ENCODE measurements at regions not wholly inside any gene's neighbourhood (a gene's known extent, or its start where the extent isn't known, plus 50 kb on each side); places are given as distances from the start of the nearest gene placed in this dataset.

- no peak for TF ChIP-seq EP300 (IDR thresholded peaks at IDR 0.05)
- H3K4me1 ChIP-seq, result no peaks in the 10 kb centered on the region
- H3K27me3 ChIP-seq, result no peaks in the 10 kb centered on the region
- H3K4me3 ChIP-seq, result no peak overlapping the region
- intact Hi-C loops (cut with DNase I), result no loop called here
- no peak overlapping the region for H3K27ac ChIP-seq
- H3K36me3 ChIP-seq, result no peaks in the 10 kb centered on the region
- H3K9me3 ChIP-seq, result no peaks in the 10 kb centered on the region
- DNase-seq, result no peak
- WGBS, 2 donors, result 65 to 85% methylated on average over 2 of the region's 2 CpGs
Measured at GRCh38 chr13:91291078-91291477, 56.4 kb upstream of the MIR17HG start.

GRCh38 chr13:91292630-91293221 is 54.8 kb upstream of the MIR17HG start:
- H3K27me3 ChIP-seq, result no peaks in the 10 kb centered on the region

GRCh38 chr13:91295712-91296410 is 51.6 kb upstream of the MIR17HG start:
- no peak overlapping the region for H3K27ac ChIP-seq
- no peaks in the 10 kb centered on the region for H3K27me3 ChIP-seq
- WGBS, 2 donors, result 56 to 80% methylated on average over 15 of the region's 15 CpGs
- intact Hi-C loops (cut with DNase I), result no loop called here
- DNase-seq, result no peak
- TF ChIP-seq, protein P1, sequence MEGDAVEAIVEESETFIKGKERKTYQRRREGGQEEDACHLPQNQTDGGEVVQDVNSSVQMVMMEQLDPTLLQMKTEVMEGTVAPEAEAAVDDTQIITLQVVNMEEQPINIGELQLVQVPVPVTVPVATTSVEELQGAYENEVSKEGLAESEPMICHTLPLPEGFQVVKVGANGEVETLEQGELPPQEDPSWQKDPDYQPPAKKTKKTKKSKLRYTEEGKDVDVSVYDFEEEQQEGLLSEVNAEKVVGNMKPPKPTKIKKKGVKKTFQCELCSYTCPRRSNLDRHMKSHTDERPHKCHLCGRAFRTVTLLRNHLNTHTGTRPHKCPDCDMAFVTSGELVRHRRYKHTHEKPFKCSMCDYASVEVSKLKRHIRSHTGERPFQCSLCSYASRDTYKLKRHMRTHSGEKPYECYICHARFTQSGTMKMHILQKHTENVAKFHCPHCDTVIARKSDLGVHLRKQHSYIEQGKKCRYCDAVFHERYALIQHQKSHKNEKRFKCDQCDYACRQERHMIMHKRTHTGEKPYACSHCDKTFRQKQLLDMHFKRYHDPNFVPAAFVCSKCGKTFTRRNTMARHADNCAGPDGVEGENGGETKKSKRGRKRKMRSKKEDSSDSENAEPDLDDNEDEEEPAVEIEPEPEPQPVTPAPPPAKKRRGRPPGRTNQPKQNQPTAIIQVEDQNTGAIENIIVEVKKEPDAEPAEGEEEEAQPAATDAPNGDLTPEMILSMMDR (IDR thresholded peaks at IDR 0.05), result no peak
- no peak for TF ChIP-seq POLR2AphosphoS5 (IDR thresholded peaks at IDR 0.05)
- H3K4me1 ChIP-seq, result no peaks in the 10 kb centered on the region
- H3K4me3 ChIP-seq, result no peak overlapping the region
- no peaks in the 10 kb centered on the region for H3K9me3 ChIP-seq
- no peaks in the 10 kb centered on the region for H3K36me3 ChIP-seq

More at GRCh38 chr13:91292630-91293221, 54.8 kb upstream of the MIR17HG start:
- Histone ChIP-seq H3K4me3 (no peak overlapping the region), H3K27ac (no peak overlapping the region), H3K36me3 (no peaks in the 10 kb centered on the region), H3K9me3 (no peaks in the 10 kb centered on the region), H3K4me1 (no peaks in the 10 kb centered on the region)
- no peak for TF ChIP-seq EP300 (IDR thresholded peaks at IDR 0.05)
- TF ChIP-seq, protein P1 (IDR thresholded peaks at IDR 0.05), result no peak
- WGBS, 2 donors, result 58 to 79% methylated on average over 7 of the region's 7 CpGs
- intact Hi-C loops (cut with DNase I), result no loop called here
- no peak for DNase-seq

DNA sequence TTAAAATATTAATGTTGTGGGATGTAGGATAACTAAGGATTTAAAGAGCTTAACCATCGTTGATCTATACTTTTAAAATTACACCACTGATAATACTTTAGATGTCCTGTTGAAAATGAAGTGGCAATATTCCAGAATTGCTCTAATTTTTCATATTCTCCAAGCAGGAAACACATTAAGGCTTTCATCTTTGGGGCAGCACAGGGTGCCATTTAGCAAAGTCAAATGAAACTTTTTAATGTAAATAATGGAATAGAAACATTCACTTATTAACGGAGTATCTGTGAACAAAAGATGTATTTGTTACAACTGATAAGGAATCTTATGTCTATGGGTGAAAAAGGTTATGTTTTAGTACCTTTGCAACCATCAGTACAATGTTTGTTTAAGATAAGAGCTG is 50.0 kb upstream of the MIR17HG start:
- no peak for DNase-seq
- no peak for TF ChIP-seq POLR2AphosphoS5 (IDR thresholded peaks at IDR 0.05)
- no peak for TF ChIP-seq EP300 (IDR thresholded peaks at IDR 0.05)
- TF ChIP-seq POLR2A (IDR thresholded peaks at IDR 0.05), result no peak
- TF ChIP-seq, protein P1 (IDR thresholded peaks at IDR 0.05), result no peak
- 22 to 60% methylated on average over 2 of the region's 2 CpGs for WGBS, 2 donors

More for the DNA sequence above, 50.0 kb upstream of the MIR17HG start:
- Histone ChIP-seq H3K4me3 (no peak overlapping the region), H3K27me3 (no peaks in the 10 kb centered on the region), H3K9me3 (no peaks in the 10 kb centered on the region), H3K27ac (no peak overlapping the region), H3K4me1 (no peaks in the 10 kb centered on the region), H3K36me3 (no peaks in the 10 kb centered on the region)
- intact Hi-C loops (cut with DNase I), result no loop called here

Small RNA genes lying in the stretch of these regions (small RNA-seq; reads per million reads assigned to genes)
- gene AL445647.2 (0 reads per million in 3 donors), gene BRK1P2 (0 reads per million in 3 donors), gene RF00212 (0 reads per million in 3 donors), gene RNA5SP34 (0 reads per million in 3 donors), gene RNU6-75P (0 reads per million in 3 donors)

Measured in sigmoid colon (tissue), 6 donors.